ENCODE measurements at regions not wholly inside any gene's neighbourhood (a gene's known extent, or its start where the extent isn't known, plus 50 kb on each side); places are given as distances from the start of the nearest gene placed in this dataset.

DNA sequence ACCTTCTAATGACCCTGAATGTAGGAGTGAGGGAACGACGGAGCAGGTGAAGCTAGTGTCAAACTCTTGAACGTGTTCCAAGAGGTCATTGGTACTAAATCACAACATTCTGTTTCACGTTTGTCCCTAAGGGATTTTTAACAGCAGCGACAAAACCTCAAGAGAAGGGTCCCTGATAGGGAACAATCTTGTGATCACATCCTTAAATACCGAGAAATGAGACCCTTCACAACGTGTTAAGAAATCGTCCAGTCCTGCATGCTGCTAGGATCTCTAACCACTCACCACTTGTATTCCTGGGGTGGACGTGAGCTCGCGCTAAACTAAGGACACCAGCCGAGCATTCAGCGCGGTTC, 134.1 kb upstream of the KRAS start:
- intact Hi-C loops (cut with DNase I): loop anchor here (5.0 kb wide), 1 partner anchor 133 kb away; the partner anchor contains the start of gene KRAS
- WGBS, 2 donors: 22 to 29% methylated on average over 14 of the region's 14 CpGs

GRCh38 chr12:25384038-25384892, 133.5 kb upstream of the KRAS start:
- H3K9me3 ChIP-seq: no peaks in the 10 kb centered on the region
- no peaks in the 10 kb centered on the region for H3K36me3 ChIP-seq
- intact Hi-C loops (cut with DNase I): loop anchor here (5.0 kb wide), 1 partner anchor 132 kb away; the partner anchor contains the start of gene KRAS
- peaks cover 0 to 4% of the 10 kb centered on the region in 2 donors for H3K4me1 ChIP-seq
- H3K27ac ChIP-seq: peak overlapping the region in 1 of 3 donors; percentile 100
- no peaks in the 10 kb centered on the region for H3K27me3 ChIP-seq
- WGBS, 2 donors: 90% methylated on average over 18 of the region's 18 CpGs
- DNase-seq: no peak
- TF ChIP-seq CTCF (IDR thresholded peaks at IDR 0.05) (no peak), POLR2A (IDR thresholded peaks at IDR 0.05) (no peak)
- no peak overlapping the region for H3K4me3 ChIP-seq (replicated peaks in 1 of 3)

More for the DNA sequence above, 134.1 kb upstream of the KRAS start:
- Histone ChIP-seq H3K4me3 (replicated peaks in 1 of 3) (peak overlapping the region in 2 of 3 donors; percentile 67 to 71), H3K9me3 (no peaks in the 10 kb centered on the region), H3K4me1 (peaks cover 0 to 4% of the 10 kb centered on the region in 2 donors), H3K27me3 (no peaks in the 10 kb centered on the region), H3K36me3 (no peaks in the 10 kb centered on the region), H3K27ac (peak overlapping the region; percentile 98 to 100 (median 99))
- no peak for DNase-seq
- TF ChIP-seq POLR2A (IDR thresholded peaks at IDR 0.05) (no peak), CTCF (IDR thresholded peaks at IDR 0.05) (no peak)

GRCh38 chr12:25382311-25383106, 131.8 kb upstream of the KRAS start:
- Histone ChIP-seq H3K9me3 (no peaks in the 10 kb centered on the region), H3K36me3 (no peaks in the 10 kb centered on the region), H3K4me1 (peaks cover 0 to 4% of the 10 kb centered on the region in 2 donors), H3K4me3 (replicated peaks in 1 of 3) (no peak overlapping the region), H3K27ac (no peak overlapping the region), H3K27me3 (no peaks in the 10 kb centered on the region)
- WGBS, 2 donors: 81 to 89% methylated on average over 7 of the region's 7 CpGs
- no peak for DNase-seq
- TF ChIP-seq POLR2A (IDR thresholded peaks at IDR 0.05) (no peak), CTCF (IDR thresholded peaks at IDR 0.05) (no peak)
- intact Hi-C loops (cut with DNase I): loop anchor here (5.0 kb wide), 1 partner anchor 130 kb away; the partner anchor contains the start of gene KRAS

GRCh38 chr12:25377469-25378177, 126.9 kb upstream of the KRAS start:
- Histone ChIP-seq H3K27ac (no peak overlapping the region), H3K27me3 (no peaks in the 10 kb centered on the region), H3K4me3 (replicated peaks in 1 of 3) (no peak overlapping the region), H3K36me3 (no peaks in the 10 kb centered on the region), H3K4me1 (no peaks in the 10 kb centered on the region), H3K9me3 (no peaks in the 10 kb centered on the region)
- TF ChIP-seq POLR2A (IDR thresholded peaks at IDR 0.05): no peak
- TF ChIP-seq CTCF (IDR thresholded peaks at IDR 0.05): no peak
- no peak for DNase-seq
- intact Hi-C loops (cut with DNase I): no loop called here
- 66 to 79% methylated on average over 5 of the region's 5 CpGs for WGBS, 2 donors

Measured in thyroid gland (tissue), 4 donors.